Sigmoid colon (tissue), 4 donors: ENCODE measurements at regions not wholly inside any gene's neighbourhood (a gene's known extent, or its start where the extent isn't known, plus 50 kb on each side); places are given as distances from the start of the nearest gene placed in this dataset.

Experiments
- POLR2A ChIP-seq, 2 donors: fragments of 450-650 bp; IDR thresholded peaks; one replicate each; pipeline ENCODE4 v1.6.1; 2016; ENCODE audit warnings: antibody characterized with exemption in 2 of 2, mild to moderate bottlenecking in 2 of 2, moderate library complexity in 2 of 2
- POLR2AphosphoS5 ChIP-seq, 4 donors: sonication (generic); formaldehyde crosslinking; IDR thresholded peaks; one replicate each; pipeline ENCODE4 v1.6.1; 2017; ENCODE audit warnings: antibody characterized with exemption in 4 of 4

DNA sequence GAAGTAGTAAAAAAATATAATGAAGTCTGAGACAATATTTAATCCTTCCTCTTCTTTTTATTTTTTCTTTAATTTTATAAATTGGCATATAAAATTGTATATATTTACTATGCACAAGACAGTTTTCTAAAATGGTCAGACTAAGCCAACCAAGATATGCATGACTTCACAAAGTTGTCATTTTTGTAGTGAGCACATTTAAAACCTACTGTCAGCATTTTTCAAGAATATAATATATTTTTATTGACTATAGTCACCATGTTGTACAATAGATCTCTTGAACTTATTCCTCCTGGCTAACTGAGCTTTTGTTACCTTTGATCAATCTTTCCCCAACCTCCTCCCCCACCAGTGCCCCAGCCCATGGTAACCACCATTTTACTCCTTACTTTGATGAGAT is 129.2 kb downstream of the ATP6V1G3 start:
- TF ChIP-seq POLR2AphosphoS5 (IDR thresholded peaks at IDR 0.05) = no peak
- TF ChIP-seq POLR2A (IDR thresholded peaks at IDR 0.05) = no peak
